ENCODE measurements at regions not wholly inside any gene's neighbourhood (a gene's known extent, or its start where the extent isn't known, plus 50 kb on each side); places are given as distances from the start of the nearest gene placed in this dataset.
A peak's percentile ranks its signal among the peaks of the same experiment; 100 is the strongest.

DNA sequence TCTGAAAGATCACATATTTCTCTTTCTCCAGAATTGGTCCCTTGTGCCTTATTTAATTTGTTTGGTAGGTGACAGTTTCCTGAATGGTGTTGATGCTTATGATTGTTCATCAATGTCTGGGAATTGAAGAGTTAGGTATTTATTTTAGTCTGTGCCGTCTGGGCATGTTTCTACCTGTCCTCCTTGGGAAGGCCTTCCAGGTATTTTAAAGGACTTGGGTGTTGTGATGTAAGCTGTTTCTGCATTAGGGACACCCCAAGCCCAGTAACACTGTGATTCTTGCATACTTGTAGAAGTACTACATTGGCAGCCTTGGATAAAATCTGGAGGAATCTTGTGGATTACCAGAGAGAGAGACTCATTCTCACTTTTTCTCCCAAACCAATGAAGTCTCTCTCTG, 120.8 kb upstream of the CXXC4 start:
- DNase-seq (ENCODE audit: unreplicated experiment): peak; percentile 17
- Mint-ChIP-seq H3K36me3 (ENCODE audit: insufficient read depth, unreplicated experiment) (no peaks in the 10 kb centered on the region), H3K27me3 (ENCODE audit: insufficient read depth, unreplicated experiment) (no peaks in the 10 kb centered on the region), H3K27ac (ENCODE audit: low read depth, unreplicated experiment) (no peak overlapping the region), H3K4me1 (ENCODE audit: insufficient read depth, unreplicated experiment) (no peaks in the 10 kb centered on the region), H3K4me3 (ENCODE audit: unreplicated experiment) (no peak overlapping the region), H3K9me3 (ENCODE audit: unreplicated experiment) (peaks cover 16% of the 10 kb centered on the region)
- CTCF ChIA-PET: no interaction called here
- intact Hi-C loops (cut with micrococcal nuclease): no loop called here
- POLR2A ChIA-PET: no interaction called here
- BruUV-seq (replicated peaks): no TSS peak
- TF ChIP-seq, protein P1, sequence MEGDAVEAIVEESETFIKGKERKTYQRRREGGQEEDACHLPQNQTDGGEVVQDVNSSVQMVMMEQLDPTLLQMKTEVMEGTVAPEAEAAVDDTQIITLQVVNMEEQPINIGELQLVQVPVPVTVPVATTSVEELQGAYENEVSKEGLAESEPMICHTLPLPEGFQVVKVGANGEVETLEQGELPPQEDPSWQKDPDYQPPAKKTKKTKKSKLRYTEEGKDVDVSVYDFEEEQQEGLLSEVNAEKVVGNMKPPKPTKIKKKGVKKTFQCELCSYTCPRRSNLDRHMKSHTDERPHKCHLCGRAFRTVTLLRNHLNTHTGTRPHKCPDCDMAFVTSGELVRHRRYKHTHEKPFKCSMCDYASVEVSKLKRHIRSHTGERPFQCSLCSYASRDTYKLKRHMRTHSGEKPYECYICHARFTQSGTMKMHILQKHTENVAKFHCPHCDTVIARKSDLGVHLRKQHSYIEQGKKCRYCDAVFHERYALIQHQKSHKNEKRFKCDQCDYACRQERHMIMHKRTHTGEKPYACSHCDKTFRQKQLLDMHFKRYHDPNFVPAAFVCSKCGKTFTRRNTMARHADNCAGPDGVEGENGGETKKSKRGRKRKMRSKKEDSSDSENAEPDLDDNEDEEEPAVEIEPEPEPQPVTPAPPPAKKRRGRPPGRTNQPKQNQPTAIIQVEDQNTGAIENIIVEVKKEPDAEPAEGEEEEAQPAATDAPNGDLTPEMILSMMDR (IDR thresholded peaks at IDR 0.05; ENCODE audit: unreplicated experiment): no peak

DNA sequence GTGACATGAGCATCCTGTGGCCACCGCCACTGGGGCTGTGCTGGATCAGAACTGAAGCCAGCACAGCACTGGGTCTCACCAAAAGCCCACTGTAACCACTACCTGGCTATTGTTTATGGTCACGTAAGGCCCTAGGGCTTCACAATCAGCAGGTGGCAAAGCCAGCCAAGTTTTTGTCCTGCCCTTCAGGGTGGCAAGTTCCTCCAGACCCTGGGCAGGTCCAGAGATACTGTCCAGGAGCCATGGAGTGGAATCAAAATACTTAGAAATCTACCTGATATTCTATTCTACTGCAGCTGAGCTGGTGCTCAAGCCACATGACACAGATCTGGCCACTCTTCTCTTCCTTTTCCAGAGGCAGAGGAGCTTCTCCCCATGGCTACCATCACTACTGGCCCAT, 121.2 kb upstream of the CXXC4 start:
- TF ChIP-seq, protein P1 (IDR thresholded peaks at IDR 0.05; ENCODE audit: unreplicated experiment): no peak
- no TSS peak for BruUV-seq (replicated peaks)

DNA sequence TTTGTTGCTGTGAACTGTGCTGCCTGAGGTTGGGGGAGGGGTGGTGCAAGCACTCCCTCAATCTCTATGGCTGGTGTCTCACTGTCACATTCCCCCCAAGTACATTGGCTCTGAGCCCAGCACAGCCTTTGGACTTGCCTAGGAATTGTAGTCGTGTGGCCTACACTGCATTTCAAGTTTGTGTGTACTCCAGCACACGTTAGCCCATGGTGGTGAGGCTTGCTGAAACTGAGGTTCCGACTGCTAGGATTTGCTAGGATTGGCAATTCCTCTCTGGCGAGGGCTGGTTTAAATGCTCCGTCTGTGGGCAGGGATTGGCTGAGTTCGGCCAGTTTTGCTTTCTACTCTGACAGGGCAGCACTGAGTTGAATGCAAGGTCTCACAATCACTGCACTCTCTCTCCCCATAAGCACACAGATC, 121.7 kb upstream of the CXXC4 start:
- H3K9me3 Mint-ChIP-seq (ENCODE audit: unreplicated experiment): peaks cover 16% of the 10 kb centered on the region
- H3K36me3 Mint-ChIP-seq (ENCODE audit: insufficient read depth, unreplicated experiment): no peaks in the 10 kb centered on the region
- H3K4me3 Mint-ChIP-seq (ENCODE audit: unreplicated experiment): no peak overlapping the region
- no peaks in the 10 kb centered on the region for H3K4me1 Mint-ChIP-seq (ENCODE audit: insufficient read depth, unreplicated experiment)
- no peaks in the 10 kb centered on the region for H3K27me3 Mint-ChIP-seq (ENCODE audit: insufficient read depth, unreplicated experiment)
- TF ChIP-seq, protein P1 (IDR thresholded peaks at IDR 0.05; ENCODE audit: unreplicated experiment): no peak
- no peak overlapping the region for H3K27ac Mint-ChIP-seq (ENCODE audit: low read depth, unreplicated experiment)
- BruUV-seq (replicated peaks): no TSS peak
- DNase-seq (ENCODE audit: unreplicated experiment): no peak
- CTCF ChIA-PET: no interaction called here
- intact Hi-C loops (cut with micrococcal nuclease): no loop called here
- POLR2A ChIA-PET: no interaction called here

More for the DNA sequence above, 121.2 kb upstream of the CXXC4 start:
- no peak overlapping the region for H3K4me3 Mint-ChIP-seq (ENCODE audit: unreplicated experiment)
- H3K4me1 Mint-ChIP-seq (ENCODE audit: insufficient read depth, unreplicated experiment): no peaks in the 10 kb centered on the region
- DNase-seq (ENCODE audit: unreplicated experiment): no peak
- intact Hi-C loops (cut with micrococcal nuclease): no loop called here
- H3K9me3 Mint-ChIP-seq (ENCODE audit: unreplicated experiment): peaks cover 16% of the 10 kb centered on the region
- CTCF ChIA-PET: no interaction called here
- no peaks in the 10 kb centered on the region for H3K36me3 Mint-ChIP-seq (ENCODE audit: insufficient read depth, unreplicated experiment)
- no peak overlapping the region for H3K27ac Mint-ChIP-seq (ENCODE audit: low read depth, unreplicated experiment)
- no peaks in the 10 kb centered on the region for H3K27me3 Mint-ChIP-seq (ENCODE audit: insufficient read depth, unreplicated experiment)
- POLR2A ChIA-PET: no interaction called here

DNA sequence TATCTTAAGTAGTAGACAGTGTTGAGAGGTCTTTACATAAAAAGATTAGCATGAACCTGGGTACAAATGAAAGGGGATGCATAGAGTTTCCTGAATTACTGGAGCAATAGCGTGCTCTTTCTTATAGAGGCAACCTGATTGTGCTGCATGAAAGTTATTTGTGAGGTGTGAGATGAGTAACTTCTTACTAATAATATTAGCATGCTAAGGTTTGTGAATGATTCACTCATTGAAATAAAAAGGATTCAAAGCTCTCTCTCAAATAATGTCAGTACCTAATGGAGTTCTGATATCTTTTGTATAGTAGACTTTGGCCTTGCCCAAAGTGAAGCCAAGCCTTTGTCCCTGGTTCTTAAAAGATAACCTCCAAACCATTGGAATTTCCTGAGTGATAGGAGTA, 131.0 kb upstream of the CXXC4 start:
- intact Hi-C loops (cut with micrococcal nuclease): no loop called here
- TF ChIP-seq, protein P1 (IDR thresholded peaks at IDR 0.05; ENCODE audit: unreplicated experiment): no peak
- no TSS peak for BruUV-seq (replicated peaks)
- H3K36me3 Mint-ChIP-seq (ENCODE audit: insufficient read depth, unreplicated experiment): no peaks in the 10 kb centered on the region
- H3K27me3 Mint-ChIP-seq (ENCODE audit: insufficient read depth, unreplicated experiment): no peaks in the 10 kb centered on the region
- H3K4me3 Mint-ChIP-seq (ENCODE audit: unreplicated experiment): no peak overlapping the region
- POLR2A ChIA-PET: no interaction called here
- no peak for DNase-seq (ENCODE audit: unreplicated experiment)
- no peaks in the 10 kb centered on the region for H3K9me3 Mint-ChIP-seq (ENCODE audit: unreplicated experiment)
- CTCF ChIA-PET: interaction anchor here (0.6 kb wide), 2 partner anchors 34 to 176 kb away, joined by 3 read pairs; no protein-coding TSS in a partner anchor
- H3K4me1 Mint-ChIP-seq (ENCODE audit: insufficient read depth, unreplicated experiment): no peaks in the 10 kb centered on the region
- H3K27ac Mint-ChIP-seq (ENCODE audit: low read depth, unreplicated experiment): no peak overlapping the region

Data from MCF 10A (cell line).